A549 (cell line): ENCODE measurements at regions not wholly inside any gene's neighbourhood (a gene's known extent, or its start where the extent isn't known, plus 50 kb on each side); places are given as distances from the start of the nearest gene placed in this dataset.

Source experiments
- CTCF ChIP-seq: fragments of >200 bp; sonication (Bioruptor Twin); formaldehyde crosslinking; IDR thresholded peaks from 3 replicates; pipeline ENCODE4 v1.5.1; 2016
- EP300 ChIP-seq, 2 experiments: fragments of >200 bp; sonication (Bioruptor Twin); formaldehyde crosslinking; IDR thresholded peaks; 2 replicates in 1 of 2; 3 replicates in 1 of 2; pipeline ENCODE4 v1.6.1; 2016 to 2017
- HOXB13 ChIP-seq: fragments of 250-450 bp; sonication (Bioruptor Pico); IDR thresholded peaks from 2 replicates; pipeline ENCODE4 v1.5.0; 2020; ENCODE audit warnings: low read depth, mild to moderate bottlenecking, moderate library complexity
- RAD21 ChIP-seq, 2 experiments: fragments of >200 bp in 1 of 2; sonication (Bioruptor Twin) in 1 of 2; formaldehyde crosslinking in 1 of 2; IDR thresholded peaks in 1 of 2; conservative IDR thresholded peaks in 1 of 2; 2 replicates in 1 of 2; 3 replicates in 1 of 2; pipeline ENCODE4 v1.6.1; 2012 to 2018; ENCODE audit warnings: inconsistent platforms in 1 of 2

- TF ChIP-seq HOXB13 (no peak), EP300 (IDR thresholded peaks at IDR 0.05) (no peak), CTCF (no peak), RAD21 (conservative IDR thresholded peaks at IDR 0.05 in 1 of 2, IDR thresholded peaks at IDR 0.05 in 1 of 2) (no peak)
Measured at GRCh38 chr13:63094717-63095116, 1679.1 kb upstream of the PCDH20 start.
